ENCODE measurements at regions not wholly inside any gene's neighbourhood (a gene's known extent, or its start where the extent isn't known, plus 50 kb on each side); places are given as distances from the start of the nearest gene placed in this dataset.

GRCh38 chr2:180848393-180848792 is 132.0 kb upstream of the UBE2E3 start:
- TF ChIP-seq TAF1 (IDR thresholded peaks at IDR 0.05; ENCODE audit: low read depth, low read length) (no peak), POLR2AphosphoS5 (IDR thresholded peaks at IDR 0.05; ENCODE audit: low read depth, low read length) (no peak)
